K562 (cell line): ENCODE measurements at regions not wholly inside any gene's neighbourhood (a gene's known extent, or its start where the extent isn't known, plus 50 kb on each side); places are given as distances from the start of the nearest gene placed in this dataset.

Experiments
- ATAC-seq: fragments of 200-7000 bp; cut with Tn5 transposase; 3 replicates; pipeline ENCODE4 v1.9.1; 2020; ENCODE audit warnings: moderate library complexity
- BruUV-seq: library from RNA; stranded (reverse); fragments of 400-500 nt; replicated peaks from 2 replicates; lab custom pipeline; 2021; lab: Mats Ljungman, UMichigan
- CTCF ChIA-PET: fragments of 300-600 bp; formaldehyde crosslinking; extraction: SDS; loops from one replicate; lab custom pipeline; 2021; ENCODE audit warnings: low intra/inter-chr PET ratio; lab: Yijun Ruan, JAX
- POLR2A ChIA-PET: fragments of 300-600, 350-650 bp; sonication (Branson Sonifier 250); formaldehyde crosslinking; extraction: SDS; loops from one replicate; lab custom pipeline; 2021; ENCODE audit warnings: antibody characterized with exemption, inconsistent platforms; lab: Yijun Ruan, JAX
- DNase-seq, 4 experiments: peaks; one replicate each; pipeline versions ENCODE4 v3.0.0 to v3.0.0-alpha.2; 2011 to 2018; ENCODE audit warnings: low spot score in 3 of 4, mixed read lengths in 3 of 4; ENCODE audit errors: extremely low read depth in 1 of 4
- FAIRE-seq: peaks from 2 replicates; lab custom pipeline; 2011; peaks lifted over from hg19 to GRCh38; lab: Jason Lieb, UNC
- H2AFZ ChIP-seq: 2 replicates; pipeline ENCODE4 v1.6.0; 2011; ENCODE audit warnings: low read depth, low read length, control low read depth, inconsistent platforms
- H3K27ac ChIP-seq: fragments of 200-600 bp; 3 replicates; pipeline ENCODE4 v1.8.0; 2011; ENCODE audit warnings: low read depth, mild to moderate bottlenecking, control low read depth, inconsistent platforms, low read length, moderate library complexity, mixed read lengths; ENCODE audit errors: extremely low read depth
- H3K27me3 ChIP-seq, 2 experiments: fragments of 300-600 bp in 1 of 2; 2 replicates in 1 of 2; 3 replicates in 1 of 2; pipeline versions ENCODE4 v1.6.0 to v1.8.0; 2011; ENCODE audit warnings: inconsistent platforms in 2 of 2, low read length in 2 of 2, mild to moderate bottlenecking in 1 of 2, mixed read lengths in 1 of 2, moderate library complexity in 1 of 2; ENCODE audit not compliant: control insufficient read depth in 2 of 2, insufficient read depth in 2 of 2
- H3K36me3 ChIP-seq: fragments of 300-600 bp; 3 replicates; pipeline ENCODE4 v1.8.0; 2011; ENCODE audit warnings: mild to moderate bottlenecking, low read length, inconsistent platforms; ENCODE audit not compliant: control insufficient read depth, insufficient read depth
- H3K4me1 ChIP-seq, 2 experiments: fragments of 200-600 bp in 1 of 2; replicated peaks in 1 of 2; 2 replicates in 1 of 2; 3 replicates in 1 of 2; pipeline versions ENCODE4 v1.5.1 to v1.8.0; 2011; ENCODE audit warnings: inconsistent platforms in 2 of 2, low read length in 2 of 2, mild to moderate bottlenecking in 1 of 2, mixed read lengths in 1 of 2, moderate library complexity in 1 of 2; ENCODE audit not compliant: control insufficient read depth in 2 of 2, insufficient read depth in 2 of 2
- H3K4me2 ChIP-seq: 2 replicates; pipeline ENCODE4 v1.6.1; 2011; ENCODE audit warnings: low read length, control low read depth, inconsistent platforms, mixed read lengths; ENCODE audit not compliant: insufficient read depth
- H3K4me3 ChIP-seq: fragments of 200-600 bp; sonication (generic), shearing (Covaris generic); 2 replicates; pipeline ENCODE4 v1.5.1; 2016; ENCODE audit warnings: control low read depth, inconsistent platforms
- H3K79me2 ChIP-seq: fragments of 200-600 bp; 3 replicates; pipeline ENCODE4 v1.8.0; 2011; ENCODE audit warnings: low read length, inconsistent platforms; ENCODE audit not compliant: control insufficient read depth, insufficient read depth
- H3K9ac ChIP-seq, 2 experiments: 2 replicates each; pipeline versions ENCODE4 v1.6.0 to v1.6.1; 2011; ENCODE audit warnings: low read depth in 2 of 2, low read length in 2 of 2, control low read depth in 1 of 2, inconsistent platforms in 1 of 2, mild to moderate bottlenecking in 1 of 2, mixed read lengths in 1 of 2; ENCODE audit not compliant: insufficient read depth in 1 of 2
- H3K9me1 ChIP-seq: one replicate; pipeline ENCODE4 v1.6.0; 2011; ENCODE audit warnings: inconsistent platforms, mild to moderate bottlenecking, low read length, moderate library complexity; ENCODE audit not compliant: control insufficient read depth, insufficient read depth
- H3K9me3 ChIP-seq: replicated peaks from 2 replicates; pipeline ENCODE4 v1.5.1; 2011; ENCODE audit warnings: low read depth, low read length, inconsistent platforms; ENCODE audit not compliant: control insufficient read depth, insufficient read depth
- H4K20me1 ChIP-seq: replicated peaks from 2 replicates; pipeline ENCODE4 v1.6.1; 2011; ENCODE audit warnings: low read length, inconsistent platforms, mixed read lengths; ENCODE audit not compliant: control insufficient read depth, insufficient read depth
- CEBPB ChIP-seq: fragments of 450-650 bp; IDR thresholded peaks from 2 replicates; pipeline ENCODE4 v1.6.1; 2016; ENCODE audit warnings: missing genetic modification characterization, missing compliant biosample characterization
- CEBPG ChIP-seq, 3 experiments: fragments of 200-800 bp in 1 of 3; sonication (Bioruptor generic) in 1 of 3; sonication (generic) in 1 of 3; formaldehyde crosslinking in 1 of 3; IDR thresholded peaks in 2 of 3; conservative IDR thresholded peaks in 1 of 3; 2 replicates each; pipeline versions ENCODE4 v1.6.1 to v1.8.0; 2016 to 2022; ENCODE audit warnings: missing compliant biosample characterization in 2 of 3, missing genetic modification characterization in 2 of 3, mild to moderate bottlenecking in 1 of 3, missing genetic modification reagents in 1 of 3
- ZNF830 ChIP-seq: fragments of 250-450 bp; sonication (Bioruptor Pico); IDR thresholded peaks from 2 replicates; pipeline ENCODE4 v1.5.0; 2021; ENCODE audit warnings: mild to moderate bottlenecking
- WGBS: fragments of 100-300 bp; shearing (Covaris generic); methylation state at CpG from one replicate; pipeline ENCODE4 v1.1.6; 2016; ENCODE audit warnings: low coverage, mixed read lengths; ENCODE audit not compliant: insufficient coverage; ENCODE audit errors: missing lambda C conversion rate; 5-methylcytosine and 5-hydroxymethylcytosine counted together
- in situ Hi-C: fragments of 300-500 bp; cut with MboI; formaldehyde crosslinking; loops from 4 replicates; pipeline ENCODE4 v1.15.0; 2018; ENCODE audit warnings: inconsistent platforms, mixed read lengths
- intact Hi-C: fragments of 100-400 bp; cut with micrococcal nuclease; formaldehyde crosslinking; loops from 2 replicates; pipeline ENCODE4 v1.14.2; 2022

DNA sequence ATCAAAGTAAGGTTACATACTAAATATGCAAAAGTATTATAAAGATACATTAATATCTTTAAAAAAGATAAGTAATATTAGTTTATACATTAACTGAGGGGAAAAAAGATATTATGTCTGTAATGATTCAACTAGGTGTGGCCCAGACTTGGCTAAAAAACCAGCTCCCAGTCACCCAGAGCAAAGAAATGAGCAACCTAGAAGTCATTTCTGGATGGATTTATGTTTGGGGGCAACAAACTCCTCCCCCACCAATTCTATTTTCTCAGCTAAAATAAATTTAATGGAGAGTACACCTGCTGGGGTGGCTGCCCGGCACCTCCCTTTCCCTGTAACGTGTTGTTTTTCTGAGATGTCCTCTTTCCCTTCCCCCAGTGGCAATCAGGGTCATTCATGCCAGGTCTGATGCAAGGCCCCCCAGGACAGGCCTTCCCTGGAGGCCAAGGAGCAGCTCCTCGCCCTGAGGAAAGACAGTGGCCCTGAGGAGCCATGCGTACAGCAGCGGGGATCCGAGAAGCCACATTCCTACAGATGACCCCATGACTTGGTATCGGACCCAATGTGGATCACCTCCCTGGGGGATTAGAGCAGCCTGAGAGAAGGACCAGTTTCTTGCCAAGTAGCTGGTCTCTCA, 78.6 kb upstream of the DOCK9 start (continued):
- TF ChIP-seq CEBPB: no peak

DNA sequence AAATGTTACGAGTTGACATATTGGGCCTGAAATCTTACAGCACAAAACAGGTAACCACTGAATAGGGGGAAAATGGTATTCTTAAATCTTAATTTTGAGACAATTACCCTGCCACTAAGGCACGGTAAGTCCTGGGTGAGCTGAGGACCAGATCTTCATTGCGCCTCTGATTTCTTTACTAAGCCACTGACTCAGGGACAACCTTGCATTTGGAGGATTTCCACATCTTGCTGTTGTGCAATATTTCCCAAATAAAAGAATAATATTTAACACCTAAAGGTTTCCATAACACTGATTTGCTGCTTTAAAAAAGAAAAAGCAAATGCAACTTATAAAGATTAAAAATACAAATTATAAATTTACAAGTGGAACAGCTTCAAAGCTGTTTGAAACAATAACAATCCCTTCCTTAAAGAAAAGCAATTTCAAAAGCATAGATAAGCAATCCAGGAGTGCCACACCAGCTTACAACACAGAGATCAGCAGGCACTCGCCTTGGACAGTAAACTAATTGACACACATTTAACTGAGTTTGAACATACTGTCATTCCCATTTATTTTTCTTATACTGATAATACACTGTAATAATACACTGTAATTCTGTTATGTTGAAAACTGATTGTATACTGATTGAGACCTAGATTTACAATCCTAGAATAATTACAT, 79.6 kb upstream of the DOCK9 start:
- TF ChIP-seq ZNF830 (CRISPR knock-in tag) (no peak), CEBPG (CRISPR knock-in tag; IDR thresholded peaks at IDR 0.05) (no peak), CEBPG (tag; conservative IDR thresholded peaks at IDR 0.05 in 1 of 2, IDR thresholded peaks at IDR 0.05 in 1 of 2) (peak; percentile 54 to 57), CEBPB (peak; percentile 92)
- TF ChIP-seq, all 486 proteins: peak for 2
- in situ Hi-C loops (no loop called here), intact Hi-C loops (no loop called here)
- H3K27ac ChIP-seq: no peak overlapping the region
- WGBS: 51% methylated on average over 4 of the region's 4 CpGs
- CTCF ChIA-PET: no interaction called here
- peaks cover 74% of the 10 kb centered on the region for H3K79me2 ChIP-seq
- no peaks in the 10 kb centered on the region for H4K20me1 ChIP-seq
- no peaks in the 10 kb centered on the region; the same call in 2 of the 3 replicates for H3K36me3 ChIP-seq
- no peak for ATAC-seq
- POLR2A ChIA-PET: interaction anchor here (0.9 to 1.3 kb wide), 3 partner anchors 11 to 47 kb away, joined by 3 to 4 read pairs (median 4); no protein-coding TSS in a partner anchor
- H3K27me3 ChIP-seq: no peaks in the 10 kb centered on the region
- no peak overlapping the region for H3K4me3 ChIP-seq
- DNase-seq: no peak
- H3K4me2 ChIP-seq: no peak overlapping the region
- no peaks in the 10 kb centered on the region for H3K9me3 ChIP-seq
- FAIRE-seq: peak; percentile 15
- no peaks in the 10 kb centered on the region for H3K9me1 ChIP-seq
- H3K9ac ChIP-seq: 0 out of 4 replicates have a peak overlapping the region, but pooled peaks of 1 of the 2 experiments have one; percentile 12
- no TSS peak for BruUV-seq
- H3K4me1 ChIP-seq: peaks cover 32 to 65% of the 10 kb centered on the region in 2 experiments
- no peak overlapping the region for H2AFZ ChIP-seq
